Tibial nerve (tissue), 4 donors: ENCODE measurements at regions not wholly inside any gene's neighbourhood (a gene's known extent, or its start where the extent isn't known, plus 50 kb on each side); places are given as distances from the start of the nearest gene placed in this dataset.

Experiments used
- EP300 ChIP-seq, 2 donors: sonication (generic); formaldehyde crosslinking; IDR thresholded peaks; one replicate each; pipeline ENCODE4 v1.6.1; 2017; ENCODE audit warnings: antibody characterized with exemption in 2 of 2, mild to moderate bottlenecking in 1 of 2
- TF ChIP-seq, protein P1 (sequence below), 5 experiments: fragments of 200-600 bp in 3 of 5; fragments of 450-650 bp in 2 of 5; sonication (generic) in 3 of 5; IDR thresholded peaks; one replicate each; pipeline ENCODE4 v1.5.1; 2016 to 2019; ENCODE audit warnings: antibody characterized with exemption in 5 of 5, mild to moderate bottlenecking in 3 of 5, moderate library complexity in 2 of 5

GRCh38 chr1:222373216-222373615 is 174.7 kb downstream of the HHIPL2 start:
- TF ChIP-seq, protein P1, sequence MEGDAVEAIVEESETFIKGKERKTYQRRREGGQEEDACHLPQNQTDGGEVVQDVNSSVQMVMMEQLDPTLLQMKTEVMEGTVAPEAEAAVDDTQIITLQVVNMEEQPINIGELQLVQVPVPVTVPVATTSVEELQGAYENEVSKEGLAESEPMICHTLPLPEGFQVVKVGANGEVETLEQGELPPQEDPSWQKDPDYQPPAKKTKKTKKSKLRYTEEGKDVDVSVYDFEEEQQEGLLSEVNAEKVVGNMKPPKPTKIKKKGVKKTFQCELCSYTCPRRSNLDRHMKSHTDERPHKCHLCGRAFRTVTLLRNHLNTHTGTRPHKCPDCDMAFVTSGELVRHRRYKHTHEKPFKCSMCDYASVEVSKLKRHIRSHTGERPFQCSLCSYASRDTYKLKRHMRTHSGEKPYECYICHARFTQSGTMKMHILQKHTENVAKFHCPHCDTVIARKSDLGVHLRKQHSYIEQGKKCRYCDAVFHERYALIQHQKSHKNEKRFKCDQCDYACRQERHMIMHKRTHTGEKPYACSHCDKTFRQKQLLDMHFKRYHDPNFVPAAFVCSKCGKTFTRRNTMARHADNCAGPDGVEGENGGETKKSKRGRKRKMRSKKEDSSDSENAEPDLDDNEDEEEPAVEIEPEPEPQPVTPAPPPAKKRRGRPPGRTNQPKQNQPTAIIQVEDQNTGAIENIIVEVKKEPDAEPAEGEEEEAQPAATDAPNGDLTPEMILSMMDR (IDR thresholded peaks at IDR 0.05), result no peak
- no peak for TF ChIP-seq EP300 (IDR thresholded peaks at IDR 0.05)
